ENCODE measurements at regions not wholly inside any gene's neighbourhood (a gene's known extent, or its start where the extent isn't known, plus 50 kb on each side); places are given as distances from the start of the nearest gene placed in this dataset.

GRCh38 chr18:54743605-54743995 lies 84.7 kb upstream of the RAB27B start:
- DNase-seq: no peak
- Histone ChIP-seq H3K4me3 (no peak overlapping the region), H3K9me3 (no peaks in the 10 kb centered on the region; the same call in 1 of the 2 replicates), H3K36me3 (no peaks in the 10 kb centered on the region), H3K27me3 (no peaks in the 10 kb centered on the region)

DNA sequence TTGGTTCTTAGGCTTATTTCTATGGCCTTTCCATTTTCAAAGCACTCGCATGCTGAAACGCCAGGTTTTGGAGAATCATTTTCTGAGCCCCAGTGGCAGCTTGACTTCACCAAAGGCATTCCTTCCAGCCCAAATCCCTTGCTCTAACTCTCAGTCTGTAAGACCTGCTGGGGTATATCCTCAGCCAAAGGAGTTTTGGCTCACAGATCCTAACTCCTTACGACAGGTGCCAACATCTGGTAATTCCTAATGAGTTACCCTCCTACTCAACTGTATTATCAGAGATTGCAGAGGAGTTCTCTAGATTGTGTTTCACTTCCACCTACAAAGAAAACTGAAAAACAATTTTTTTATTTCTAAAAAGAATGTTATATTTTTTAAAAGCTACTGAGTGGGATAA lies 79.0 kb upstream of the RAB27B start:
- no peaks in the 10 kb centered on the region for H3K36me3 ChIP-seq
- no peaks in the 10 kb centered on the region for H3K27me3 ChIP-seq
- no peak for DNase-seq
- no peaks in the 10 kb centered on the region for H3K9me3 ChIP-seq
- H3K4me3 ChIP-seq: no peak overlapping the region

- no peaks in the 10 kb centered on the region for H3K36me3 ChIP-seq
- H3K9me3 ChIP-seq: no peaks in the 10 kb centered on the region
- DNase-seq: no peak
- H3K27me3 ChIP-seq: no peaks in the 10 kb centered on the region
- no peak overlapping the region for H3K4me3 ChIP-seq
Observed at GRCh38 chr18:54750350-54750749, 77.9 kb upstream of the RAB27B start.

- no peaks in the 10 kb centered on the region for H3K9me3 ChIP-seq
- no peaks in the 10 kb centered on the region for H3K27me3 ChIP-seq
- H3K4me3 ChIP-seq: no peak overlapping the region
- no peak for DNase-seq
- no peaks in the 10 kb centered on the region for H3K36me3 ChIP-seq
Observed at GRCh38 chr18:54752185-54752584, 76.1 kb upstream of the RAB27B start.

GRCh38 chr18:54755456-54755855 lies 72.8 kb upstream of the RAB27B start:
- no peak for DNase-seq
- no peaks in the 10 kb centered on the region for H3K27me3 ChIP-seq
- no peak overlapping the region for H3K4me3 ChIP-seq
- H3K36me3 ChIP-seq: no peaks in the 10 kb centered on the region
- no peaks in the 10 kb centered on the region for H3K9me3 ChIP-seq

- no peak for DNase-seq
- no peaks in the 10 kb centered on the region for H3K27me3 ChIP-seq
- no peaks in the 10 kb centered on the region for H3K36me3 ChIP-seq
- no peaks in the 10 kb centered on the region for H3K9me3 ChIP-seq
- no peak overlapping the region for H3K4me3 ChIP-seq
Observed at GRCh38 chr18:54762386-54762785, 65.9 kb upstream of the RAB27B start.

- DNase-seq: no peak
- Histone ChIP-seq H3K9me3 (no peaks in the 10 kb centered on the region), H3K27me3 (no peaks in the 10 kb centered on the region), H3K36me3 (no peaks in the 10 kb centered on the region), H3K4me3 (no peak overlapping the region)
Observed at GRCh38 chr18:54764786-54765185, 63.5 kb upstream of the RAB27B start.

GRCh38 chr18:54765636-54766375 lies 62.5 kb upstream of the RAB27B start:
- H3K36me3 ChIP-seq: no peaks in the 10 kb centered on the region
- DNase-seq: no peak
- H3K9me3 ChIP-seq: no peaks in the 10 kb centered on the region
- no peaks in the 10 kb centered on the region for H3K27me3 ChIP-seq
- no peak overlapping the region for H3K4me3 ChIP-seq

- DNase-seq: no peak
- no peaks in the 10 kb centered on the region for H3K36me3 ChIP-seq
- no peak overlapping the region for H3K4me3 ChIP-seq
- no peaks in the 10 kb centered on the region for H3K27me3 ChIP-seq
- H3K9me3 ChIP-seq: no peaks in the 10 kb centered on the region
Observed at GRCh38 chr18:54766634-54767033, 61.6 kb upstream of the RAB27B start.

- Histone ChIP-seq H3K4me3 (no peak overlapping the region), H3K36me3 (no peaks in the 10 kb centered on the region), H3K9me3 (no peaks in the 10 kb centered on the region), H3K27me3 (no peaks in the 10 kb centered on the region)
- no peak for DNase-seq
Observed at GRCh38 chr18:54767098-54767497, 61.2 kb upstream of the RAB27B start.

GRCh38 chr18:54769526-54770464 lies 58.5 kb upstream of the RAB27B start:
- H3K36me3 ChIP-seq: no peaks in the 10 kb centered on the region
- H3K4me3 ChIP-seq: no peak overlapping the region
- H3K27me3 ChIP-seq: no peaks in the 10 kb centered on the region
- H3K9me3 ChIP-seq: no peaks in the 10 kb centered on the region
- DNase-seq: no peak

GRCh38 chr18:54772056-54772455 lies 56.2 kb upstream of the RAB27B start:
- no peaks in the 10 kb centered on the region for H3K36me3 ChIP-seq
- no peak overlapping the region for H3K4me3 ChIP-seq
- no peaks in the 10 kb centered on the region for H3K27me3 ChIP-seq
- H3K9me3 ChIP-seq: no peaks in the 10 kb centered on the region
- DNase-seq: peak; percentile 41

DNA sequence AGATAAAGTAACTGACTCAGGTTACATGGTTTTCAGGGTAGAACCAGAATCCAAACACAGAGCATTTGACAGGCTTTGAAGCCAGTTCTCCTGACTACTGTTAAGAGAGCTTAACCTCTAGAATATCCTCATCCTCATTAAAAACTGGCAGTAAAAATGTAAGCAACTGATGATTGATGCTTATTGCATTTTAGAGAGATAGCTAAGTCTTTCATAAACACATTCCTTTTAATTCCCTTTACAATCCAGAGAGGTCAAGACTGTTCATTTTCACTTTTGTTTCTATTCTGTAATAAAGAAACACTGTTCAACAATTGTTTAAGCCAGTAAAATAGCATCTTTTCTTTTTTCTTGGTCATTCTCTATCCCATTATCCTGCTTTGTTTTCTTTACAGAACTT lies 53.9 kb upstream of the RAB27B start:
- Histone ChIP-seq H3K9me3 (no peaks in the 10 kb centered on the region), H3K27me3 (no peaks in the 10 kb centered on the region), H3K36me3 (no peaks in the 10 kb centered on the region), H3K4me3 (no peak overlapping the region)
- DNase-seq: no peak

- H3K27me3 ChIP-seq: no peaks in the 10 kb centered on the region
- peak; percentile 18 for DNase-seq
- no peaks in the 10 kb centered on the region for H3K36me3 ChIP-seq
- no peak overlapping the region for H3K4me3 ChIP-seq
- no peaks in the 10 kb centered on the region for H3K9me3 ChIP-seq
Observed at GRCh38 chr18:54774981-54775665, 53.2 kb upstream of the RAB27B start.

GRCh38 chr18:54775686-54776085 lies 52.6 kb upstream of the RAB27B start:
- Histone ChIP-seq H3K9me3 (no peaks in the 10 kb centered on the region), H3K27me3 (no peaks in the 10 kb centered on the region), H3K4me3 (no peak overlapping the region), H3K36me3 (no peaks in the 10 kb centered on the region)
- peak; percentile 77 for DNase-seq

GRCh38 chr18:54776282-54776977 lies 51.8 kb upstream of the RAB27B start:
- H3K9me3 ChIP-seq: no peaks in the 10 kb centered on the region
- H3K27me3 ChIP-seq: no peaks in the 10 kb centered on the region
- no peak overlapping the region for H3K4me3 ChIP-seq
- no peaks in the 10 kb centered on the region for H3K36me3 ChIP-seq
- peak; percentile 86 for DNase-seq
